CD8-positive, alpha-beta memory T cell (primary cell): ENCODE measurements at regions not wholly inside any gene's neighbourhood (a gene's known extent, or its start where the extent isn't known, plus 50 kb on each side); places are given as distances from the start of the nearest gene placed in this dataset.
A peak's percentile ranks its signal among the peaks of the same experiment; 100 is the strongest.
"Not testable (repeated sequence)": the region's sequence is repeated elsewhere in the genome, so short reads cannot be mapped to it uniquely, and the experiment has no call there.

Experiments used
- CTCF ChIA-PET: fragments of 350-600 bp; sonication (Branson Sonifier 250); formaldehyde crosslinking; loops from one replicate; lab custom pipeline; 2021; ENCODE audit warnings: antibody characterized with exemption; lab: Charles Lee
- POLR2A ChIA-PET: fragments of 350-600 bp; sonication (Branson Sonifier 250); formaldehyde crosslinking; loops from one replicate; lab custom pipeline; 2021; ENCODE audit warnings: antibody characterized with exemption; lab: Charles Lee
- DNase-seq, 5 donors: peaks; one replicate each; pipeline versions ENCODE4 v3.0.0 to v3.0.0-alpha.2; 2020 to 2022; ENCODE audit warnings: mixed read lengths in 1 of 5
- H3K27ac ChIP-seq: one replicate; pipeline ENCODE4 v1.7.0; 2013; ENCODE audit warnings: low read depth, mild to moderate bottlenecking, low read length, moderate library complexity
- H3K27me3 ChIP-seq: 2 replicates; pipeline ENCODE4 v1.7.0; 2013; ENCODE audit warnings: low read length, mild to moderate bottlenecking; ENCODE audit not compliant: insufficient read depth, poor library complexity, severe bottlenecking
- H3K36me3 ChIP-seq: 2 replicates; pipeline ENCODE4 v1.7.0; 2013; ENCODE audit warnings: mild to moderate bottlenecking, low read length, moderate library complexity; ENCODE audit not compliant: insufficient read depth
- H3K4me1 ChIP-seq: 2 replicates; pipeline ENCODE4 v1.7.0; 2013; ENCODE audit warnings: mild to moderate bottlenecking, low read length, moderate library complexity; ENCODE audit not compliant: insufficient read depth
- H3K4me3 ChIP-seq: 2 replicates; pipeline ENCODE4 v1.7.0; 2013; ENCODE audit warnings: mild to moderate bottlenecking, low read length
- H3K9me3 ChIP-seq: 2 replicates; pipeline ENCODE4 v1.7.0; 2013; ENCODE audit warnings: mild to moderate bottlenecking, low read length
- H3K27ac Mint-ChIP-seq, 8 donors: one replicate each; pipeline ENCODE4 v1.8.0; 2020 to 2021; ENCODE audit warnings: mixed read lengths in 8 of 8, mild to moderate bottlenecking in 6 of 8, inconsistent platforms in 3 of 8, moderate library complexity in 3 of 8
- H3K27me3 Mint-ChIP-seq, 2 donors: one replicate each; pipeline ENCODE4 v1.8.0; 2020 to 2021; ENCODE audit warnings: mixed read lengths in 2 of 2, mild to moderate bottlenecking in 1 of 2, moderate library complexity in 1 of 2
- H3K36me3 Mint-ChIP-seq, 3 donors: one replicate each; pipeline ENCODE4 v1.8.0; 2020 to 2021; ENCODE audit warnings: mixed read lengths in 3 of 3, inconsistent platforms in 1 of 3, mild to moderate bottlenecking in 1 of 3
- H3K4me1 Mint-ChIP-seq, 3 donors: one replicate each; pipeline ENCODE4 v1.8.0; 2020 to 2021; ENCODE audit warnings: mixed read lengths in 3 of 3, inconsistent platforms in 1 of 3, mild to moderate bottlenecking in 1 of 3
- H3K4me3 Mint-ChIP-seq, 7 donors: one replicate each; pipeline ENCODE4 v1.8.0; 2020 to 2021; ENCODE audit warnings: mixed read lengths in 7 of 7, mild to moderate bottlenecking in 6 of 7, moderate library complexity in 4 of 7, inconsistent platforms in 2 of 7
- H3K9me3 Mint-ChIP-seq, 5 donors: one replicate each; pipeline ENCODE4 v1.8.0; 2020 to 2022; ENCODE audit warnings: mixed read lengths in 5 of 5, mild to moderate bottlenecking in 3 of 5, moderate library complexity in 2 of 5, inconsistent platforms in 1 of 5

GRCh38 chr15:31665732-31666131, 339.1 kb downstream of the KLF13 start:
- POLR2A ChIA-PET, H3K4me1 Mint-ChIP-seq, H3K27ac ChIP-seq, H3K36me3 Mint-ChIP-seq, H3K27me3 ChIP-seq, H3K9me3 Mint-ChIP-seq, H3K27ac Mint-ChIP-seq, H3K9me3 ChIP-seq, H3K4me3 Mint-ChIP-seq, H3K36me3 ChIP-seq, DNase-seq, H3K4me1 ChIP-seq, CTCF ChIA-PET, H3K4me3 ChIP-seq: not testable (repeated sequence)
- H3K27me3 Mint-ChIP-seq: peaks cover 9 to 22% of the 10 kb centered on the region in 2 donors

GRCh38 chr15:31669158-31669908, 342.7 kb downstream of the KLF13 start:
- H3K36me3 ChIP-seq, H3K4me3 Mint-ChIP-seq, H3K27ac ChIP-seq, POLR2A ChIA-PET, H3K27me3 ChIP-seq, H3K36me3 Mint-ChIP-seq, CTCF ChIA-PET, H3K4me1 Mint-ChIP-seq, H3K9me3 Mint-ChIP-seq, H3K27ac Mint-ChIP-seq, H3K9me3 ChIP-seq, H3K4me1 ChIP-seq, DNase-seq, H3K4me3 ChIP-seq: not testable (repeated sequence)
- peaks cover 10 to 45% of the 10 kb centered on the region in 2 donors for H3K27me3 Mint-ChIP-seq

- H3K27me3 ChIP-seq, CTCF ChIA-PET, DNase-seq, H3K27ac ChIP-seq, H3K4me3 Mint-ChIP-seq, POLR2A ChIA-PET, H3K36me3 ChIP-seq, H3K4me3 ChIP-seq, H3K4me1 ChIP-seq, H3K9me3 Mint-ChIP-seq, H3K9me3 ChIP-seq, H3K4me1 Mint-ChIP-seq, H3K36me3 Mint-ChIP-seq: not testable (repeated sequence)
- H3K27ac Mint-ChIP-seq: peak overlapping the region in 1 of 8 donors; percentile 32
- peaks cover 8 to 45% of the 10 kb centered on the region in 2 donors for H3K27me3 Mint-ChIP-seq
These were observed 346.6 kb downstream of the KLF13 start for GRCh38 chr15:31673263-31673662.

GRCh38 chr15:31681529-31682259, 348.6 kb upstream of the CHRNA7 start:
- CTCF ChIA-PET, POLR2A ChIA-PET: not testable (repeated sequence)

GRCh38 chr15:31687088-31687487, 343.2 kb upstream of the CHRNA7 start:
- H3K36me3 ChIP-seq, H3K4me3 Mint-ChIP-seq, H3K9me3 Mint-ChIP-seq, CTCF ChIA-PET, DNase-seq, H3K4me3 ChIP-seq, H3K27ac ChIP-seq, H3K9me3 ChIP-seq, H3K27me3 ChIP-seq, POLR2A ChIA-PET, H3K4me1 Mint-ChIP-seq, H3K4me1 ChIP-seq, H3K36me3 Mint-ChIP-seq, H3K27ac Mint-ChIP-seq: not testable (repeated sequence)
- H3K27me3 Mint-ChIP-seq: peaks cover 7 to 22% of the 10 kb centered on the region in 2 donors

More at GRCh38 chr15:31681529-31682259, 348.6 kb upstream of the CHRNA7 start:
- H3K4me3 ChIP-seq, H3K36me3 ChIP-seq, H3K9me3 Mint-ChIP-seq, DNase-seq, H3K27ac ChIP-seq, H3K4me1 Mint-ChIP-seq, H3K9me3 ChIP-seq, H3K27ac Mint-ChIP-seq, H3K4me3 Mint-ChIP-seq, H3K27me3 ChIP-seq, H3K4me1 ChIP-seq, H3K36me3 Mint-ChIP-seq: not testable (repeated sequence)
- peaks cover 5 to 20% of the 10 kb centered on the region in 2 donors for H3K27me3 Mint-ChIP-seq

GRCh38 chr15:31696509-31696908, 333.8 kb upstream of the CHRNA7 start:
- H3K36me3 Mint-ChIP-seq, H3K4me1 ChIP-seq, H3K9me3 ChIP-seq, POLR2A ChIA-PET, H3K4me3 ChIP-seq, H3K27me3 ChIP-seq, H3K4me1 Mint-ChIP-seq, H3K36me3 ChIP-seq, CTCF ChIA-PET, DNase-seq, H3K27me3 Mint-ChIP-seq, H3K27ac ChIP-seq, H3K9me3 Mint-ChIP-seq, H3K4me3 Mint-ChIP-seq, H3K27ac Mint-ChIP-seq: not testable (repeated sequence)

GRCh38 chr15:31705076-31705678, 325.1 kb upstream of the CHRNA7 start:
- H3K27me3 Mint-ChIP-seq, CTCF ChIA-PET, H3K27ac Mint-ChIP-seq, H3K9me3 ChIP-seq, H3K4me3 Mint-ChIP-seq, H3K9me3 Mint-ChIP-seq, H3K4me3 ChIP-seq, H3K36me3 Mint-ChIP-seq, H3K27me3 ChIP-seq, H3K4me1 ChIP-seq, H3K4me1 Mint-ChIP-seq, H3K27ac ChIP-seq, DNase-seq, H3K36me3 ChIP-seq, POLR2A ChIA-PET: not testable (repeated sequence)

GRCh38 chr15:31707944-31708702, 322.2 kb upstream of the CHRNA7 start:
- H3K4me3 ChIP-seq, H3K4me1 ChIP-seq, H3K9me3 ChIP-seq, H3K9me3 Mint-ChIP-seq, POLR2A ChIA-PET, DNase-seq, H3K27ac ChIP-seq, H3K4me1 Mint-ChIP-seq, CTCF ChIA-PET, H3K36me3 ChIP-seq, H3K4me3 Mint-ChIP-seq, H3K36me3 Mint-ChIP-seq, H3K27ac Mint-ChIP-seq, H3K27me3 ChIP-seq, H3K27me3 Mint-ChIP-seq: not testable (repeated sequence)
